GM18873 (cell line): ENCODE measurements at regions not wholly inside any gene's neighbourhood (a gene's known extent, or its start where the extent isn't known, plus 50 kb on each side); places are given as distances from the start of the nearest gene placed in this dataset.

Experiments
- ATAC-seq: cut with Tn5 transposase; IDR thresholded peaks from one replicate; pipeline ENCODE4 v1.9.1; 2021; ENCODE audit warnings: mild to moderate bottlenecking, moderate library complexity, moderate number of reproducible peaks; ENCODE audit not compliant: unreplicated experiment, low FRiP score

GRCh38 chr7:47724335-47724982, 142.5 kb upstream of the TNS3 start:
- no peak for ATAC-seq

DNA sequence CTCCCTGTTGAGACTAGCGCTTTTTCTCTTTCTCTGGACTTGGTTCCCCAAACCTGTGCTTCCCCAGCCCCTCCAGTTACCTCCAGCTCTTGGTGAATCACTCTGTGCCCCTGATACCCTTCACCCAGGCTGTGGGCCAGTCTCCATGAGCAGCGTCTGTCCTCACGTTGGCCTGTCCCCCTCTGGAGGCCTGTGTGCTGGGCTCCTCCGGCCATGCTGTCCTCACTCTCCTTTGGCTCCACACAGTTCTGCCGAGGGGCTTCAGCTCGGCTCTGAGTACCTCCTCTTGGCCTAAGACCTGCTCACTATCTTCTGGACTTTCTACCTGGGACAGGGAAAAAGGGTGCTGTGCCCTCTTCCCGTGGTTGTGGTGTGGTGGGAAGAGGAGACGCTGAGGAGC, 140.2 kb upstream of the TNS3 start:
- ATAC-seq: no peak

DNA sequence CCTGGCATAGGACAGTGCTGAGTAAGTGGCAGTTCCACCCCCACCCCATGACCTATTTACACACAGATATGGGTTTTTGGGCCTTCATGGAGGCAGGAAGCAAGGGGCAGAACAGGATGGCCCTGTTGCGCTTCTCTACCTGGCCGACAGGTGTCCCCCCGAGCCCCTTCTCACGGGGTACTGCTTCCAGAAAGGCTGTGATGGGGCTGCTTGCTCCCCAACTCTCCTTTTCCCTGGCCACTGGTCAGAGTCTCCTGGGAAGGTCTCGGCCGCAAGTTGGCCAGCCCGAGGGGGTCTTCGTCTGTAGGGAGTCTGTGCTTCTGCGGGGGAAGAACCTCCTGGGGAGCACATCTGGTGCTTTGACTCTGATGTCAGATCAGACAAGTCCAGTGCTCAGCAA, 139.8 kb upstream of the TNS3 start:
- no peak for ATAC-seq

DNA sequence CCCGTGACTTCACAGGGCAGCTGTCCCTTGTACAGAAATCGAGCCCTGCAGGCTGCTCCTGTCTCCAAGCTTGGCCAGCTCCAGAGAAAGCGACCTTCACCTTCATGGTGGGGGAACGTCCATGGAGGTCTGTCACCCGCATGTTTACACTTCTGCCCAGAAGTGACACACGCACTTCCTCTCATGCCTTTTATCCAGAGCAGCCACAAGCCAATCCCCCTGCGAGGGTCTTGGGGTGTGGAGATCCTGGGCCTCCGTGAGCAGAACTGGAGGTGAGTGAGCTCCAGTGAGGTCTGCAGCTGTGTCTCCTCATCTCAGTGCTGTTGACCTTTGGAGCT, 139.0 kb upstream of the TNS3 start:
- peak; percentile 3 for ATAC-seq

DNA sequence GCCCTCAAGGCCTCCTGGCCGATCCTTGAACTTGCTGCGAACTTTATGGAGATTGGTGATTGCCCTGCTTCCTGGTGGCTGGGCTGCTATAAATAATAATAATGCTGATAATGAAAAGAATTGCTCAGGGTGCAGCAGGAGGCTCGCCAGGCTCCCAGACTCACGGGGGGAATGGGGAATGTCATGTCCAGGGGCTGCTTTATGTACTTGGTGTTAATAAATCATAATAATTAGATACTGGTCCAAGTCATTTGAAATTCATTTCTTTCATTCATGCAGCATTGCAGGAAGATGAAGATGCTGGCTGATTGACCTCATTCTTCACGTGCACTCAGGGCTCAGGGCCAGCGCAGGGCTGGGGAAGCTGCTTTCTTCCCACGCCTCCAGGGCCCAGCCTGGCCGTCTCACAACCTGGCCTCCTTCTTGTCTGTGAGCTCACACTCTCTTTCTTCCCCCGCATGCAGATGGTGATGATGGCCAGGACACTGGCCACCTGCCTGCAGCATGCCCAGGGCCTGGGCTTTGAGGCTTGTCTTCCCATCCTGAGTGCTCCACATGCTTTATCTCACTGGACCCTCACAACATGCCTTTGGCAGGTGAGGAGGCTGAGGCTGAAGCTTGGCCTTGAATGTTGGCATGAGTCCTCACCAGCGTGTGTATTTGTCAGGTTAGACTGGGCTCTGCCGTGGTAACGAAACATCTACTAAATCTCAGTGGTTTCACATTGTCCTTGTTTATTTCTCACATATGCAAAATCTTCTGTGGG, 138.4 kb upstream of the TNS3 start:
- peak; percentile 76 for ATAC-seq

DNA sequence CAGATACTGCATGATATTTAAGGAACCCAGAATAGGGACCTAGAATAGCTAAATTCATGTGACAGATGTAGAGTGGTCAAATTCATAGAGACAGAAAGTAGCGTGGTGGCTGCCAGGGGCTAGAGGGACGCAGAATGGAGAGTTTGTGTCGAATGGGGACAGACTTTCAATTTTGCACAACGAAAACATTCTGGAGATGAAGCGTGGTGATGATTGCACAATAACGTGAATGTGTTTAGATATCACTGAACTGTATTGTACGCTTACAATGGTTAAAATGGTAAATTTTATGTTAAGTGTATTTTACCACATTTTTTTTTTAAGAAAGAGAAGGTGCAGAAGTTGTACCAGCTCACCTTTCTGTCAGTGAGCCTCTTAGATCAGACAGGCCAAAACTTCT, 137.8 kb upstream of the TNS3 start:
- no peak for ATAC-seq

DNA sequence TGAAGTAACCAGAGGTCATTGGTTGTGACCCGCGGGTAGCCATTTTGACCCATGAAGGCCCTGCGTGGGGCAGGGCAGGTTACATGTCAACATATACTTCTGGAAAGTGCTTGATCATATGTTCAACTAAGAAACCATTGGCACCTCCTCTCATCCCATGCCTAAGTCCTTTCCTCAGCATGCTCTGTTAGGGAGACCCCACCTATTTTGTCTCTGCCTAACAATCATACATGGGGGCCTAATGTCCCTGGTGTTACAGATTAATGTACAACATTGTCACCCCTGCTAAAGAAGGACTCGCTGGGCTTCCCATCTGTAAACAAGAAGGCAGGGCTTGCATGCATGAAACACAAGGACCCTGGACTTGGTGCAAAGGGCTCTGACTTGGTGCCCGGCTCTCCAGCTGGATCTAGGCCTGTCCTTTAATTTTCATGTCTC, 133.7 kb upstream of the TNS3 start:
- ATAC-seq: no peak

DNA sequence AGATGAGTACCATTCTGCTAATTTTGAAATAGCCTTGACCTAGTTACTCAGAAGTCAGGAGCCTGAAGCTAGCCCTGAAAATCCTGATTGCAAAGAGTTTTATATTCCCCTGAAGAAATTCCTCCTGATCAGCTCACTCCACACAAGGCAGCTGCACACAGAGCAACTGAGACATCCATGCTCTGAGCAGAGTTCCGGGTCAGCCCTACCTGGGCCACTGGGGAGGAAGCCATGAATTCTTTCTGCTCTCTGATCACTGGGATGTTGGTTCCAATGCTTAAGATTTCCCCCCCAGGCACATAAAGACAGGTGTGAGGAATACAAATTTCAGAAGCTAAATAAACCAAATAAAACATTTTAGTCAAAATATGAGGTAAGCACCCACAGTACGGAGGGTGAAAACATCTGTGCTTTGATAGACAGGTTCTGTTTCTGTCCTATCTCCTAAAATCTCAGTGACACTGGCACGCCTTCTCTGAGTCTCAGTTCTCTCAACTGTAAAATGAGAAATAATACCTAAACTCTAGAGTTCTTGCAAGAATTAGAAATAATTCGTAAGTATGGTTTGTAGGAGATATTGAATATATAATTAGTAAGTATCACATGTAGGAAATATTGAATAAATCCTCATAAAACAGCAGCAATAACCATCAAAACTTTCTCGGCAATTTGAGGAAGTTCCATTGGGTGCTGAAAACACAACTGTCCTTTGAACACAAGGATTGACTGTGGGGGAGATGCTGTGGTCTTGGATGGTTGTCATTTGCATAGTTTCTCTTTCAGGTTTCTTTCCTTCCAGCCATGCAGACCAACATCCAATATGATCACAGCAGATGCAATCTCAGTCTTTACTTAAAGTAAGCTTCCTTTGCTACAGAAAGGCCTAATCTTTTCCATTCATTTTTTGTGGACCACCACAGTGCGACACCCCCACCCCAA, 133.0 kb upstream of the TNS3 start:
- ATAC-seq: peak; percentile 97

DNA sequence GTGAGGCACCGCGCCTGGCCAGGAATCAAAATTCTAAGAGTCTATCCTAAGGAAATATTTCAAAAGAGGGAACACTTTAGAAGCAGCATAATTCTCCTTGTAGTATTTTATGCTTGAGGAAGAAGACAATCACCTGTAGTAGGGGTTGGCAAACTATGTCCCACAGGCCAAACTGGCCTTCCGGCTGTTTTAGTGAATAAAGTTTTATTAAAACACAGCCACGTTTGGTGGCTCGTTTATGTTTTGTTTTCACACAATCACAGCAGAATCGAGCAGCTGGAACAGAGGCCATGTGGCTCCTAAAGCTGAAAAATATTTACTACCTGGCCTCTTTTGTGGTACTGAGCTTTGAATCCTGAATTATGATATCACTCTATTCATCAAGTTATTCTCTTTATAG, 131.7 kb upstream of the TNS3 start:
- ATAC-seq: no peak

- ATAC-seq: no peak
Observed at GRCh38 chr7:47712416-47712815, 130.5 kb upstream of the TNS3 start.

GRCh38 chr7:47711776-47712175, 129.9 kb upstream of the TNS3 start:
- no peak for ATAC-seq

DNA sequence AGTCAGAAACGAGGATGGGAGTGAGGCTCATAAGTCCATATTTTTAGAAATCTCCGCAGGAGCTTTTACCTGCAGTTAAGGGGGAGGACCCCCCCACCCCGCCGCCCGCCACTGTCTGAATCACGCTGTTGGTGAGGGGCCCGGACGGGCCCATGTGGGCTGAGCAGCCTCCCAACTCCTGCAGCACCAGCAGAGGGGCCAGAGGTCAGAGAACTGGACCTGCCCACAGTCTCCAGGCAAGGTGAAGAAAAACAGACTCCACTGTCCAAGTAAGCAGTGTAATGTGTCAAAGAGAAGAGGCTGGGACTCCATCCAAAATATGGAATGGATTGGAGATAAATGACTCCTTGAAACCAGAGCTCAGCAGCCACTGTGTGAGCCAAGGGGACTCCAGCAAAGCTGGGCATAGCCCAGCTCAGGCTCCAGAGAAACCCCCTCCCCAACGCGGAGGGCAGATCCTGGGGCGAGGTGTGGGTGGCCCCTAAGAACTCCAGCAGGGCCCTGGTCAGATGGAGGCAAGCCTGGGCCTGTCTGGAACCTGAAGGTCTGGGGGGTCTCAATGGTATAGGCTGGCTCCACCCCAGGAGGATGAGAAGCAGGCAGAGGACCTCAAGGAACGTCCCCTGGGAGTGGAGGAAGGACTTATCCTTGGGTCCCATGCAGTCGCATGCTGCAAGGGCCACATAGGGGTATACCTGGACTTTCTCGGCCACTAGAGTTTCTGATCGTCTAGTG, 128.5 kb upstream of the TNS3 start:
- no peak for ATAC-seq

GRCh38 chr7:47709451-47709850, 127.5 kb upstream of the TNS3 start:
- no peak for ATAC-seq

- no peak for ATAC-seq
Observed at GRCh38 chr7:47709051-47709450, 127.1 kb upstream of the TNS3 start.

DNA sequence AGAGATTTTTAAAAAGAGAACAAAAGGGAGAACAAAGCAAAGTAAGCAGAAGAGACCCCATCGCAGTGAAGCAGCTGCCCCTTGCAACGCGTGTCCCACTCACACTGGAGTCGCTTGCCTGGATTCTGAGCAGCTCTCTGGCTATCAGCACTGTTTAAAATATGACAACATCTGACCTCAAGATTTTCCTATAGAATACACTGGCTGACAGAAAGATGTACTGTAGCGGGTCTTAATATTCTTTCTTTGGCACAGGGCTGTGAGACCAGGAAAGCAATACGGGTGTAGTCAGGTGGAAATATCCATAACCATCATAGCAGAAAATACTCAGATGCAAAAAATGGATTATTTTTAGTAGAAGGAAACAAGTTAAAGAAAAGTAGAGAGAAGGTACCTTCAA, 125.7 kb upstream of the TNS3 start:
- ATAC-seq: no peak

DNA sequence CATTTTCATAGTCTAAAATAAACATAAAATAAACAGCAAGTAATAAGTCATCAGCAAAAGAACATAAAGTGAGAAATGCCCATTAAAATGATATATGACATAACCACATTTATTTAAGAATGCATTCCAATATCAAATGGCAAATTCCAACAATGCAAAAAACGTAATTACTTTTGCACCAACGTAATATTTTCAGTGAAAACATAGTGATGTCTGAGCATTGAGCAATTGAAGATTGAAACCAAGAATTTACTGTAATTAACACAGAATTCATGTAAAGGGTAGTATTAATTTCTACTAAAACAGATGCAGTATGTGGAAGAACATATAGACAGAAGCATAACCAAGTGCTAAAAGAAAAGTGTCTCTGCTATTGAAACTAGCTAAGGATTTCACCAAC, 123.0 kb upstream of the TNS3 start:
- ATAC-seq: no peak

- no peak for ATAC-seq
Observed at GRCh38 chr7:47702080-47702479, 120.2 kb upstream of the TNS3 start.

GRCh38 chr7:47698386-47698785, 116.5 kb upstream of the TNS3 start:
- no peak for ATAC-seq

DNA sequence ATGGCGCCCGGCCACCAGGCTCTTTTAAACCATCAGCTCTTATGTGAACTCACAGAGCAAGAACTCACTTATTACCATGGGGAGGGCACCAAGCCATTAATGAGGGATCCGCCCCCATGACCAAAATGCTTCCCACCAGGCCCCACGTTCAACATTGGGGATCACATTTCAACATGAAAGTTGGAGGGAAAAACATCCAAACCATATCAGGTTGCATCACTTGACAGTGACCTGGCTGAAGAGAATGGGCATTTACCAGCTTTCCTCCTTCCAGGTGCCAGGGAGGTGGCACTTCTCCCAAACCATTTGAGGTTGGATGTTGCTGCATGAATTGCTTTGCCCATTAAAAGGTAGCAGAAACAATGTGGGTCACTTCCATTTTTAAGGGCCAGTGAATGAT, 115.6 kb upstream of the TNS3 start:
- no peak for ATAC-seq

DNA sequence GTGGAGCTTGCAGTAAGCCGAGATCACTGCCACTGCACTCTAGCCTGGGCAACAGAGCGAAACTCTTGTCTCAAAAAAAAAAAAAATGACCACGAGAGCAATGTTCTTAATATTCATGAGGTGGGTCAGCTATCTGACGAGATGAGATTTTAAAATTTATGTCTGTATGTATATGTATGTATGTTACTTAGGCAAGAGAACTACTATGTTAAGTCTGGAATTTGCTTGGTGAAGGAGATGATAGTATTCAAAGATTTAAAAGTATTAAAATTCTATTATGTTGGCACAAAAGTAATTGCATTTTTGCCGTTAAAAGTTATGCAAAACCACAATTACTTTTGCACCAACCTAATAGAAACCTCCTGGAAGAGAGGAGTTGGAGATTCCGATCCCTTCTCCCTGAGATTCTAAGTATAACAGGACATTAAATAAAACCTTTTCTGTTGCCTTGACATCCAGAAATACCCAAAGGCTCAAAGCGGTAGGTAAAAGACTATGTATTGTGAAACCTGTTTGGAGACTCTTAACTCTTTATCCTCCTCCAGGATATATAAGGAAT, 114.3 kb upstream of the TNS3 start:
- no peak for ATAC-seq
